ENCODE measurements at regions not wholly inside any gene's neighbourhood (a gene's known extent, or its start where the extent isn't known, plus 50 kb on each side); places are given as distances from the start of the nearest gene placed in this dataset.
A peak's percentile ranks its signal among the peaks of the same experiment; 100 is the strongest.

DNA sequence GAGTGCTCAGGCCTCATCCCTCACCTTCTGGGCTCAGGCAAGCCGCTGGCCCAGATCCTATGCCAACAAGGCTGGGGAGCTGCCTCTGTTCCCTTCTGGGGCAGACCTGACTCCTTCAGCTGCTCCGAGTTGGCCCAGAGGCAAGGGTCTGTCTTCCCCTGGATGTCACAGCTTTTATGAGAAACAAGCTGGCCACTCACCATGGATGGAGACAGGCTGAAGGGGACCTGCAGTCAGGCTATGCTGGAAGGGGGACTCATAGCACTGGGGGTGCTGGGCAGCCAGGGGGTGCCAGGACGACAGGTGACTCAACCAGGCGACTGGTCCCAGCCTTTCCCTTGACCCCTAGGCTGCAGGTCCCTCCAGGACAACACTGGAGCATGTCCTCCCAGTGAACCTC is 52.4 kb upstream of the C1QTNF9B start:
- H3K4me2 ChIP-seq (ENCODE audit: control insufficient read depth, extremely low read depth, insufficient read depth, low read depth, low read length), result no peak overlapping the region
- H3K9me1 ChIP-seq (ENCODE audit: control insufficient read depth, extremely low read depth, insufficient read depth, low read length), result no peaks in the 10 kb centered on the region
- dilution Hi-C loops (cut with MboI; ENCODE audit: extremely low pct_ligation_motif_present, low sequenced_read_pairs), result no loop called here
- FAIRE-seq (no peak), DNase-seq (ENCODE audit: low read depth, low spot score) (no peak)
- H3K79me2 ChIP-seq (ENCODE audit: control insufficient read depth, insufficient read depth, low read length), result no peaks in the 10 kb centered on the region
- H3K4me3 ChIP-seq (ENCODE audit: control insufficient read depth in 2 of 3, extremely low read depth in 1 of 3, insufficient read depth in 2 of 3, low read depth in 1 of 3, low read length in 3 of 3), result no peak overlapping the region
- no peaks in the 10 kb centered on the region for H4K20me1 ChIP-seq (ENCODE audit: control insufficient read depth, extremely low read depth, insufficient read depth, low read length)
- H3K27ac ChIP-seq (ENCODE audit: control insufficient read depth, insufficient read depth, low read length), result no peak overlapping the region
- no peaks in the 10 kb centered on the region for H3K27me3 ChIP-seq (ENCODE audit: control insufficient read depth, extremely low read depth, insufficient read depth, low read length)
- peaks cover 6% of the 10 kb centered on the region for H3K4me1 ChIP-seq (ENCODE audit: control insufficient read depth, extremely low read depth, insufficient read depth, low read length)
- no peak overlapping the region for H3K9ac ChIP-seq (ENCODE audit: control insufficient read depth, extremely low read depth, insufficient read depth, low read length)
- H2AFZ ChIP-seq (ENCODE audit: control insufficient read depth, low read length), result no peak overlapping the region
- no peaks in the 10 kb centered on the region for H3K36me3 ChIP-seq (ENCODE audit: control insufficient read depth in 2 of 2, extremely low read depth in 1 of 2, insufficient read depth in 2 of 2, low read length in 2 of 2)
- no peaks in the 10 kb centered on the region for H3K9me3 ChIP-seq (ENCODE audit: control insufficient read depth, low read depth, low read length)
- TF ChIP-seq CTCF (optimal IDR thresholded peaks at IDR 0.05 in 1 of 3, IDR thresholded peaks at IDR 0.05 in 1 of 3, conservative IDR thresholded peaks at IDR 0.05 in 1 of 3; ENCODE audit: extremely low read depth in 1 of 3, insufficient read depth in 2 of 3, low read length in 3 of 3) (no peak), EZH2 (IDR thresholded peaks at IDR 0.05; ENCODE audit: low read length) (no peak)

DNA sequence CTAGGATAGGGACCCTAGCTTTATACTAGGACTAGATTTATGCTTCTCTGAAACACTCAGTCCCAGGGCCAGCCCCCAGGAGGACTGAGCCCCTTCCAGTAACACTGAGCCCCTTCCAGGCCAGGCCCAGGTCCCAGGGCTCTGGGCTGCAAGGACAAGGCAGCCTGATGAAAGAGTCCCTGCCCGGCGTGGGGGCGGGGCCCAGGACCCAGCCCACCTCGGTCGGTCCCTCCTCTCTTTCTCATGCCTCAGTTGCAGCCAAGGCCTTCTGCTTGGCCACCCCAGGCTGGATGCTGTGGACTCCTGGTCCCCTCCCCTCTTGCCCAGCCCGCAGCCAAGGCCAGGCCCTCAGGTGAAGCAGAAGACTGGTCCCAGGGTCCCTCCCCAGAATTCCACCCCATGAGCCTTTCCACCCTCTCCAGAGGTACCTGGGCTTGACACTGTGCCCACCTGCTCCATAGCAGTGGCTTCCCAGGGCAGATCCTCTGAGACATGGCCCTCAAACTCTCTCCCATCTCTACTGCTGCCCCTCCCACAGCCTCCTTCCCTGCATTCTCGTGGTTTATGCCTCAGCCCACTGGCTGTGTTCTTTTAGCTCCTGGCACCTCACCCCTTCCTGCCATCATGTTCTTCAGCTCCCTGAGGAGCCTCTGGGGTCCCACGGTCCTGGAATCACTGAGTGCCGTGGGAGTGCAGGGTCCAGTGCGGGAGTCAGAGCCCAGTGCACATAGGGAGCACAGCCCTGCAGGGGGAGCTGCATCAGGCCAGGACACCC is 53.6 kb upstream of the C1QTNF9B start:
- Histone ChIP-seq H3K79me2 (ENCODE audit: control insufficient read depth, insufficient read depth, low read length) (no peaks in the 10 kb centered on the region), H3K27me3 (ENCODE audit: control insufficient read depth, extremely low read depth, insufficient read depth, low read length) (no peaks in the 10 kb centered on the region), H3K27ac (ENCODE audit: control insufficient read depth, insufficient read depth, low read length) (no peak overlapping the region), H3K36me3 (ENCODE audit: control insufficient read depth in 2 of 2, extremely low read depth in 1 of 2, insufficient read depth in 2 of 2, low read length in 2 of 2) (no peaks in the 10 kb centered on the region), H3K9me1 (ENCODE audit: control insufficient read depth, extremely low read depth, insufficient read depth, low read length) (no peaks in the 10 kb centered on the region), H3K4me3 (ENCODE audit: control insufficient read depth in 2 of 3, extremely low read depth in 1 of 3, insufficient read depth in 2 of 3, low read depth in 1 of 3, low read length in 3 of 3) (no peak overlapping the region), H2AFZ (ENCODE audit: control insufficient read depth, low read length) (no peak overlapping the region), H3K9ac (ENCODE audit: control insufficient read depth, extremely low read depth, insufficient read depth, low read length) (no peak overlapping the region), H3K9me3 (ENCODE audit: control insufficient read depth, low read depth, low read length) (no peaks in the 10 kb centered on the region), H4K20me1 (ENCODE audit: control insufficient read depth, extremely low read depth, insufficient read depth, low read length) (no peaks in the 10 kb centered on the region), H3K4me1 (ENCODE audit: control insufficient read depth, extremely low read depth, insufficient read depth, low read length) (peaks cover 11% of the 10 kb centered on the region), H3K4me2 (ENCODE audit: control insufficient read depth, extremely low read depth, insufficient read depth, low read depth, low read length) (peak overlapping the region; percentile 2)
- DNase-seq (ENCODE audit: low read depth, low spot score) (no peak), FAIRE-seq (no peak)
- TF ChIP-seq CTCF (optimal IDR thresholded peaks at IDR 0.05 in 1 of 3, IDR thresholded peaks at IDR 0.05 in 1 of 3, conservative IDR thresholded peaks at IDR 0.05 in 1 of 3; ENCODE audit: extremely low read depth in 1 of 3, insufficient read depth in 2 of 3, low read length in 3 of 3), result no peak
- TF ChIP-seq EZH2 (IDR thresholded peaks at IDR 0.05; ENCODE audit: low read length), result no peak
- dilution Hi-C loops (cut with MboI; ENCODE audit: extremely low pct_ligation_motif_present, low sequenced_read_pairs), result no loop called here
